LNCaP clone FGC (cell line): ENCODE measurements at regions not wholly inside any gene's neighbourhood (a gene's known extent, or its start where the extent isn't known, plus 50 kb on each side); places are given as distances from the start of the nearest gene placed in this dataset.

Experiments used
- DNase-seq: peaks from one replicate; pipeline ENCODE4 v3.0.0-alpha.2; 2011; ENCODE audit warnings: low read depth
- H3K4me3 ChIP-seq: 2 replicates; pipeline ENCODE4 v1.5.1; 2011; ENCODE audit warnings: mild to moderate bottlenecking, low read depth, low read length, control low read depth
- TF ChIP-seq, protein P1 (sequence below): IDR thresholded peaks from 2 replicates; pipeline ENCODE4 v1.5.1; 2012; ENCODE audit warnings: mild to moderate bottlenecking; ENCODE audit not compliant: control insufficient read depth, insufficient read depth; ENCODE audit errors: extremely low read depth

DNA sequence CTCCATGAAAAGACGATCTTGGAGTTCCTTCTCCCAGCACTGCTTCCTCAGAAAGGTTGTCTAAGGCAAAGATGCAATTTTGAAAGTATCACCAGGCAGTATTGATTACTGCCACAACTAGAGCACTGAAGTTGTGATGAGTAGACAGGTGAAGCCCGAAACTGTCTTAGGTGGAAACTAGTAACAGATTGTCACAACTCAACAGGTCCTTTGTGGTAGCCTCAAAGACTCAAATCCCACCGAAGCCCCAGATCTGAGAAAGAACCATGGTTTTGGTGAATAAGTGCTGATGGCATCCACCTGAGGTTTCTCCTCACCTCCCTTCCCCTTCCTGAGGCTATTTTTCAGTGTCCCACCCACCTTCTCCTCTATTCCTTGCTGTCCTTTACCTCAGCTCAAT is 248.0 kb downstream of the DSEL start:
- H3K4me3 ChIP-seq = no peak overlapping the region
- DNase-seq = no peak
- TF ChIP-seq, protein P1, sequence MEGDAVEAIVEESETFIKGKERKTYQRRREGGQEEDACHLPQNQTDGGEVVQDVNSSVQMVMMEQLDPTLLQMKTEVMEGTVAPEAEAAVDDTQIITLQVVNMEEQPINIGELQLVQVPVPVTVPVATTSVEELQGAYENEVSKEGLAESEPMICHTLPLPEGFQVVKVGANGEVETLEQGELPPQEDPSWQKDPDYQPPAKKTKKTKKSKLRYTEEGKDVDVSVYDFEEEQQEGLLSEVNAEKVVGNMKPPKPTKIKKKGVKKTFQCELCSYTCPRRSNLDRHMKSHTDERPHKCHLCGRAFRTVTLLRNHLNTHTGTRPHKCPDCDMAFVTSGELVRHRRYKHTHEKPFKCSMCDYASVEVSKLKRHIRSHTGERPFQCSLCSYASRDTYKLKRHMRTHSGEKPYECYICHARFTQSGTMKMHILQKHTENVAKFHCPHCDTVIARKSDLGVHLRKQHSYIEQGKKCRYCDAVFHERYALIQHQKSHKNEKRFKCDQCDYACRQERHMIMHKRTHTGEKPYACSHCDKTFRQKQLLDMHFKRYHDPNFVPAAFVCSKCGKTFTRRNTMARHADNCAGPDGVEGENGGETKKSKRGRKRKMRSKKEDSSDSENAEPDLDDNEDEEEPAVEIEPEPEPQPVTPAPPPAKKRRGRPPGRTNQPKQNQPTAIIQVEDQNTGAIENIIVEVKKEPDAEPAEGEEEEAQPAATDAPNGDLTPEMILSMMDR = no peak

DNA sequence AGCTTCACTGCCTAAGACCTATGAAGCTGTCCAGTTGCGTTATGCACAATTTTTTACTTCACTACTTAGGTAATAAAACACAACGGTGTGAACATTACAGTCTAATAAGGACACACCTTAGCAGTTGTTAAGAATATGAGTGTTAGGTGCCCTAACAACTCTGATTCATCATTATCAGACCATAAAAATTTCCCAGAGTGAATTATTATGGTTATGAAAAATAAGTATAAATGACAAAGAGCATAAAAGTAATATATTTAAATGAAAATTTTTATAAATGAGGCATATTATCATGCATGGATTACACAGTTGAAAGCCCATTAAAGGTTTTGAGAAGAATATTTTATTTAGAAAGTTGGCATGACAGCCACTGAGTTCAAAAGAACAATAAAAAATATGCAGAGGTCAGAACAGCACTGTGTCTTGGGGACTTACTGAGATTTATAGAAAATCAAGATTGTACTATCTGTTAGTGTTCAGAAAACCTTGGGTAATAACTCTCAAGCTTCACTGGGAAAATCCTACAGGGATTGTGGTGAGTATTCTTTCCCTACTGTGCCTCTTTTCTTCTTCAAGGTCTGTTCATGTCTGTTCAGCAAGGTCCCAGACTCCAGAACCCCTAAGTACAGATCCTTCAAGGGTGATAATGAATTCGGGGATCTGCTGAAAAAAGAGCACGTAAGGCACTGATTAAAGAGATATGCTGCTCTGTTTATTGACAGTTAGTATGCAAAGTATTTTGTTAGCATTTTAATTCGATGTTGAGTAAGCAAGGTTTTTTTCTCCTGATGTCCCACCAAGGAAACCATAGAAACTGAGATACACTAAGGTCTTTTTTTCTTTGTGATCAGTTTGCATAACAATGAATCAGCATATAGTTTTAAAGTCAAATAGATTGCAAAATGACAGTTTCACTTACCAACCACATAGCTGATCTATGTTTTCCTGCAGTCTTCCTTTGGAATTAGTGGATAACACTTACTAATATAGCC is 250.0 kb downstream of the DSEL start:
- no peak overlapping the region for H3K4me3 ChIP-seq
- TF ChIP-seq, protein P1 = no peak
- no peak for DNase-seq

DNA sequence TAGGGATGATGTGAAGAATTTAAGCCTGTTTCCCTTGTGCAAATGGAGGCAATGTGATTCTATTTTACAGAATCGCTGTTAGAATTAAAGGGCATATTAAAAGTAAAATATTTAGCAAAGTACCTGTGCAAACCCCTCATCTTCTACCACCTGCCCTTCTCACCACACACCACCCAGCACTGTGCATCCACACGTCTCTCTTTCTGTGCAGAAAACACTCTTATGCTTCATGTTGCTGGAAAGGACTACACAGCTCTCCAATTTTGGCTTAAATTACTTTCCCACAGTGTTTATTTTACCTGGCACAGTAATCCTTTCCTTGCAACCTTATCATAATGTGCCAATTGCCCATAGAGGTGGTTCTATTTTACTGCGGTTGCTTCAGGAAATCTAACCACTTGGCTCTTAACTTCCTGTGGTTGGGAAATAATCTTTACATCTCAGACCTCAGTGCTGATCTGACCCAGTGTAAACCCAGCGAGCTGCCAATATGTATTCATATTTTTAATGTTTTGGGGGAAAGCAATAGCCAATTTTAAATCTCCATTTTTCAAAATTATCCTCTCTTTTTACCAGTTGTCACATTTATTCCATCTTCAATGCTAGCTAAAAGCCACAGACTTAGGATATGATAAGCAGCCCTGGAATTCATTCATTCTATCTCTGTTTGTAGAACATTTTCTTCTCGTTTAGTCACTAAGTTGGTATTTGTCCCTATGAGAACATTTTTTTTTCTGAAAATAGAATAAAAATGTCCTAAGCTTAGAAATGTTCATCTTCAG is 250.9 kb downstream of the DSEL start:
- TF ChIP-seq, protein P1 = no peak
- no peak for DNase-seq
- no peak overlapping the region for H3K4me3 ChIP-seq

- no peak for DNase-seq
- TF ChIP-seq, protein P1 = no peak
- H3K4me3 ChIP-seq = no peak overlapping the region
Measured at GRCh38 chr18:67261931-67262552, 254.5 kb downstream of the DSEL start.

GRCh38 chr18:67260841-67261240 is 255.7 kb downstream of the DSEL start:
- DNase-seq = no peak
- H3K4me3 ChIP-seq = no peak overlapping the region
- TF ChIP-seq, protein P1 = no peak

DNA sequence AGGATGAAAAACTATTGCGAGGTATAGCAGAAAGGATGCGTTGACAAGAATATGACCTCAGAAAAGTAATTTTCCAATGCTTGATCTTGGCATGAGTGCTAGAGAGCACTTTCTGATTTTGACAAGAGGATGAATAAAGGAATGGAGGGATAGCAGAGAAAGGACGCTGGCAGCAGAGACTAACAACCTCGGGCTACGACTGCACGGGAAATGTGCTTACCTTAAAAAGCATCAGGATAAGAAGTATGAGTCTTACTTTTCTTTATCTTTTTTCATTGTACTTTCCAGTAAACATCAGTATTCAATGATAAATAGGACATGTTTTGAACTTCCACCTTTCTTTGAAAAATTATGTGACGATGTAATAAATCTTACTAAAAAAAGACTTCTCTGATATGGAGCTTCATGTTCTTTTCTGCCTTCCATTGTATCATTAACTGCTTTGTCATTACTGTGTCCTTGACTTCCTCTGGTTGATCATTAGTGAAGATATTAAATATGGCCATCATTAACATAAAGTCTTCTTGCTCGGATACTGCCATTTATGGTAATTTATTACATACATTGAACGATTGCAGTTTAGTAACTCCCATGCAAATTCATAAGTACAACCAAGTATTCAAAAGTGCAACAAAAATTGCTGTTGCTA is 265.6 kb downstream of the DSEL start:
- TF ChIP-seq, protein P1 = no peak

More for the DNA sequence above, 265.6 kb downstream of the DSEL start:
- no peak for DNase-seq
- H3K4me3 ChIP-seq = no peak overlapping the region
